ENCODE measurements at regions not wholly inside any gene's neighbourhood (a gene's known extent, or its start where the extent isn't known, plus 50 kb on each side); places are given as distances from the start of the nearest gene placed in this dataset.

- Histone ChIP-seq H3K4me1 (ENCODE audit: control insufficient read depth in 5 of 5, insufficient read depth in 5 of 5, low read length in 5 of 5) (no peaks in the 10 kb centered on the region), H3K36me3 (ENCODE audit: control insufficient read depth in 4 of 4, insufficient read depth in 4 of 4, low read length in 4 of 4) (no peaks in the 10 kb centered on the region), H3K4me3 (no peak overlapping the region), H3K27ac (ENCODE audit: low read depth in 1 of 2, low read length in 1 of 2) (no peak overlapping the region), H3K9me3 (ENCODE audit: control insufficient read depth in 4 of 4, insufficient read depth in 3 of 4, low read length in 3 of 4) (no peaks in the 10 kb centered on the region), H3K27me3 (ENCODE audit: control insufficient read depth in 3 of 3, insufficient read depth in 3 of 3, low read length in 2 of 3) (peaks cover 0 to 10% (median 3%) of the 10 kb centered on the region in 3 donors), H3K9ac (ENCODE audit: insufficient read depth in 1 of 2, low read length in 2 of 2) (no peak overlapping the region)
- TF ChIP-seq, protein P1, sequence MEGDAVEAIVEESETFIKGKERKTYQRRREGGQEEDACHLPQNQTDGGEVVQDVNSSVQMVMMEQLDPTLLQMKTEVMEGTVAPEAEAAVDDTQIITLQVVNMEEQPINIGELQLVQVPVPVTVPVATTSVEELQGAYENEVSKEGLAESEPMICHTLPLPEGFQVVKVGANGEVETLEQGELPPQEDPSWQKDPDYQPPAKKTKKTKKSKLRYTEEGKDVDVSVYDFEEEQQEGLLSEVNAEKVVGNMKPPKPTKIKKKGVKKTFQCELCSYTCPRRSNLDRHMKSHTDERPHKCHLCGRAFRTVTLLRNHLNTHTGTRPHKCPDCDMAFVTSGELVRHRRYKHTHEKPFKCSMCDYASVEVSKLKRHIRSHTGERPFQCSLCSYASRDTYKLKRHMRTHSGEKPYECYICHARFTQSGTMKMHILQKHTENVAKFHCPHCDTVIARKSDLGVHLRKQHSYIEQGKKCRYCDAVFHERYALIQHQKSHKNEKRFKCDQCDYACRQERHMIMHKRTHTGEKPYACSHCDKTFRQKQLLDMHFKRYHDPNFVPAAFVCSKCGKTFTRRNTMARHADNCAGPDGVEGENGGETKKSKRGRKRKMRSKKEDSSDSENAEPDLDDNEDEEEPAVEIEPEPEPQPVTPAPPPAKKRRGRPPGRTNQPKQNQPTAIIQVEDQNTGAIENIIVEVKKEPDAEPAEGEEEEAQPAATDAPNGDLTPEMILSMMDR (IDR thresholded peaks at IDR 0.05; ENCODE audit: control extremely low read depth, extremely low read depth) = no peak
- no peak for ATAC-seq (ENCODE audit: insufficient read depth, low FRiP score)
- 90 to 95% methylated on average over 5 of the region's 5 CpGs for WGBS, 2 donors
- no peak for DNase-seq
These were observed 120.3 kb upstream of the MAFB start for GRCh38 chr20:40809361-40809760.

DNA sequence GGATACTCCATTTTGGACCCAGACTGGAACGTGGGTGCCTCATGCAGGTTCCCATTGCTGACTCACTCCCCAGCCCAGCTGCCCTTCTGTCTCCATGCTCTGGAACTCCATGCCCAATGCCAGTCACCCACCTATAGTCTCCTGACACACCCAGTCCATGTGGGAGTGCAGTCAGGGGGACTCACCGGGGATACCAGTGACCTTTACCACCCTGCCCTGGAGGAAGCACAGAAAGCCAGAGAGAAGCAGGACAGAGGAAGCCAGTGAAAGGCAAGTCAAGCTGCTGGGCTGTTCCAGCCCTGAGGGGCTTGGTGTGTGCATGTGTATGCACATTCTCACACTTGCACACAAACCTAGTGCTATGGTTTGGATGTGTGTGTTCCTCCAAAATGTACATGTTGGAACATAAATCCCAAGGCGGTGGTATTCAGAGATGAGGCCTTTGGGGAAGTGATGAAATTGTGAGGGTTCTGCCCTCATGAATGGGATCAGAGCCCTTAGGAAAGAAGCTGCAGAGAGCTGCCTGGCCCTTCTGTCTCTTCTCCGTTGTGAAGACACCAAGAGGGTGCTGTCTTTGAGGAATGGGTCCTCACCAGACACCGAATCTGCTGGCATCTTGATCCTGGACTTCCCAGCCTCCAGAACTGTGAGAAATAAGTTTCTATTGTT is 121.4 kb upstream of the MAFB start:
- H3K27ac ChIP-seq (ENCODE audit: low read depth in 1 of 2, low read length in 1 of 2) = no peak overlapping the region
- DNase-seq (no peak), ATAC-seq (ENCODE audit: insufficient read depth, low FRiP score) (no peak)
- WGBS, 2 donors = 46 to 73% methylated on average over 5 of the region's 5 CpGs
- H3K27me3 ChIP-seq (ENCODE audit: control insufficient read depth in 3 of 3, insufficient read depth in 3 of 3, low read length in 2 of 3) = peaks cover 0 to 10% (median 3%) of the 10 kb centered on the region in 3 donors
- TF ChIP-seq, protein P1 (IDR thresholded peaks at IDR 0.05; ENCODE audit: control extremely low read depth, extremely low read depth) = no peak
- no peak overlapping the region for H3K4me3 ChIP-seq
- no peaks in the 10 kb centered on the region for H3K9me3 ChIP-seq (ENCODE audit: control insufficient read depth in 4 of 4, insufficient read depth in 3 of 4, low read length in 3 of 4)
- no peaks in the 10 kb centered on the region for H3K36me3 ChIP-seq (ENCODE audit: control insufficient read depth in 4 of 4, insufficient read depth in 4 of 4, low read length in 4 of 4)
- no peaks in the 10 kb centered on the region for H3K4me1 ChIP-seq (ENCODE audit: control insufficient read depth in 5 of 5, insufficient read depth in 5 of 5, low read length in 5 of 5)
- H3K9ac ChIP-seq (ENCODE audit: insufficient read depth in 1 of 2, low read length in 2 of 2) = no peak overlapping the region

DNA sequence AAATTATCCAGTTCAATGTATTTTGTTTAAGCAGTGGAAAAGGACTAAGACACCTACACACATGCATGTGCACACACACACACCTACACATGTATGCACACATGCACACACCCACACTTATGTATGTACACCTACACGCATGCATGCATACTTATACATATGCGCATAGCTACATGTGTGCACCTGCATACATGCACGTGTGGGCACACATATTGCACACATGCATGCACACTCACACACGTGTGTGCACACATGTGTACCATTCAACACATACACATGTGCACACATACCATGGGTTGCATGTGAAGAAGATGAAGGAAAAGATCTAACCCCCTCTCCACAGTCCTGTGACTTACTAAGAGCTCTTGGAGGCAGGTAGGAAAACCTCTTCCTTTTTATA is 122.0 kb upstream of the MAFB start:
- Histone ChIP-seq H3K9me3 (ENCODE audit: control insufficient read depth in 4 of 4, insufficient read depth in 3 of 4, low read length in 3 of 4) (no peaks in the 10 kb centered on the region), H3K4me1 (ENCODE audit: control insufficient read depth in 5 of 5, insufficient read depth in 5 of 5, low read length in 5 of 5) (no peaks in the 10 kb centered on the region), H3K27ac (ENCODE audit: low read depth in 1 of 2, low read length in 1 of 2) (no peak overlapping the region), H3K4me3 (no peak overlapping the region), H3K27me3 (ENCODE audit: control insufficient read depth in 3 of 3, insufficient read depth in 3 of 3, low read length in 2 of 3) (peaks cover 0 to 10% (median 3%) of the 10 kb centered on the region in 3 donors), H3K9ac (ENCODE audit: insufficient read depth in 1 of 2, low read length in 2 of 2) (no peak overlapping the region), H3K36me3 (ENCODE audit: control insufficient read depth in 4 of 4, insufficient read depth in 4 of 4, low read length in 4 of 4) (no peaks in the 10 kb centered on the region)
- TF ChIP-seq, protein P1 (IDR thresholded peaks at IDR 0.05; ENCODE audit: control extremely low read depth, extremely low read depth) = no peak
- no peak for ATAC-seq (ENCODE audit: insufficient read depth, low FRiP score)
- no peak for DNase-seq
- WGBS, 2 donors = 92 to 98% methylated on average over 4 of the region's 4 CpGs
